ENCODE measurements at regions not wholly inside any gene's neighbourhood (a gene's known extent, or its start where the extent isn't known, plus 50 kb on each side); places are given as distances from the start of the nearest gene placed in this dataset.

- Histone ChIP-seq H3K4me2 (ENCODE audit: insufficient read depth in 1 of 2, low read depth in 2 of 2, low read length in 2 of 2) (no peak overlapping the region), H4K20me1 (replicated peaks in 1 of 2; ENCODE audit: control insufficient read depth in 1 of 2, insufficient read depth in 2 of 2, low read length in 2 of 2) (no peaks in the 10 kb centered on the region), H3K4ac (replicated peaks; ENCODE audit: insufficient read length, low read depth, low read length) (no peak overlapping the region), H4K8ac (ENCODE audit: extremely low read depth, insufficient read depth, low read length) (no peak overlapping the region), H3K23ac (ENCODE audit: insufficient read length) (no peak overlapping the region), H4K5ac (ENCODE audit: insufficient read length, low read depth, low read length) (no peak overlapping the region), H3K36me3 (ENCODE audit: control insufficient read depth in 2 of 4, insufficient read depth in 4 of 4, low read length in 3 of 4) (no peaks in the 10 kb centered on the region), H3K79me1 (ENCODE audit: low read depth, low read length) (no peaks in the 10 kb centered on the region), H3K27me3 (replicated peaks in 1 of 4; ENCODE audit: control insufficient read depth in 3 of 4, extremely low read depth in 1 of 4, insufficient read depth in 3 of 4, low read length in 3 of 4) (no peaks in the 10 kb centered on the region), H2AFZ (ENCODE audit: low read length) (0 out of 2 replicates have a peak overlapping the region, but pooled peaks have one; percentile 35), H3K4me3 (ENCODE audit: extremely low read depth in 1 of 4, insufficient read depth in 2 of 4, low read depth in 3 of 4, low read length in 4 of 4) (no peak overlapping the region), H3K18ac (ENCODE audit: extremely low read depth, low read length) (no peak overlapping the region), H3K14ac (ENCODE audit: insufficient read length) (no peak overlapping the region), H2BK20ac (ENCODE audit: low read length) (no peak overlapping the region), H2BK12ac (ENCODE audit: low read depth, low read length) (no peak overlapping the region), H2BK120ac (replicated peaks; ENCODE audit: low read depth, low read length) (no peak overlapping the region), H3K9ac (replicated peaks in 1 of 4; ENCODE audit: extremely low read depth in 1 of 4, low read depth in 3 of 4, low read length in 3 of 4) (no peak overlapping the region), H3K23me2 (ENCODE audit: low read depth, low read length) (no peaks in the 10 kb centered on the region; the same call in 1 of the 2 replicates), H3K27ac (ENCODE audit: low read depth, low read length) (no peak overlapping the region), H2AK5ac (ENCODE audit: low read depth, low read length) (no peak overlapping the region), H2BK15ac (ENCODE audit: low read length) (no peak overlapping the region), H3K79me2 (ENCODE audit: control insufficient read depth in 1 of 2, insufficient read depth in 2 of 2, low read length in 2 of 2) (no peaks in the 10 kb centered on the region), H3K56ac (replicated peaks; ENCODE audit: insufficient read length, low read depth, low read length) (no peak overlapping the region), H4K91ac (replicated peaks; ENCODE audit: insufficient read length, low read length) (no peak overlapping the region), H3K9me3 (ENCODE audit: insufficient read depth in 2 of 2, low read depth in 1 of 2, low read length in 1 of 2) (no peaks in the 10 kb centered on the region), H3K4me1 (replicated peaks in 1 of 4; ENCODE audit: control insufficient read depth in 3 of 4, insufficient read depth in 4 of 4, low read length in 3 of 4) (no peaks in the 10 kb centered on the region), H2BK5ac (ENCODE audit: low read depth, low read length) (no peak overlapping the region)
- DNase-seq (ENCODE audit: low read depth in 1 of 2, low spot score in 2 of 2) (no peak), FAIRE-seq (peak; percentile 86)
- ChIA-PET CTCF (ENCODE audit: partially characterized antibody) (interaction anchor here (0.6 to 9.0 kb wide), 44 partner anchors 8 to 1706 kb away, joined by 3 to 147 read pairs (median 4); partner anchors contain the start of genes DARS2 and TNFSF4), POLR2A (ENCODE audit: partially characterized antibody) (no interaction called here)
- TF ChIP-seq BCL11A (IDR thresholded peaks at IDR 0.05; ENCODE audit: low read depth in 2 of 2, low read length in 2 of 2) (no peak), RAD21 (IDR thresholded peaks at IDR 0.05 in 1 of 2, conservative IDR thresholded peaks at IDR 0.05 in 1 of 2; ENCODE audit: low read depth in 2 of 2, low read length in 2 of 2) (peak; percentile 94 to 96), CTCF (IDR thresholded peaks at IDR 0.05; ENCODE audit: control extremely low read depth in 1 of 3, insufficient read depth in 1 of 3, low read depth in 1 of 3, low read length in 3 of 3) (peak in 2 of 3 experiments; percentile 67 to 75; a peak in 3 of 4 replicates), TCF12 (IDR thresholded peaks at IDR 0.05; ENCODE audit: low read depth, low read length) (no peak)
- 64% methylated on average over 2 of the region's 2 CpGs; no CpG with 5 or more reads in 1 of the 2 experiments for WGBS, 2 experiments (ENCODE audit: extremely low coverage in 1 of 2, insufficient coverage in 1 of 2, insufficient read length in 1 of 2, insufficient replicate concordance in 2 of 2, low coverage in 1 of 2, low lambda C conversion rate in 2 of 2, missing lambda C conversion rate in 1 of 2)
These were observed 86.1 kb downstream of the FASLG start for GRCh38 chr1:172745014-172745413.

Measured in H1 (cell line).